Coronary artery (tissue), 2 donors: ENCODE measurements at regions not wholly inside any gene's neighbourhood (a gene's known extent, or its start where the extent isn't known, plus 50 kb on each side); places are given as distances from the start of the nearest gene placed in this dataset.
A peak's percentile ranks its signal among the peaks of the same experiment; 100 is the strongest.

ENCODE experiments used
- DNase-seq: peaks from one replicate; pipeline ENCODE4 v3.0.0-alpha.2; 2017; ENCODE audit warnings: low spot score
- H3K27ac ChIP-seq, 2 donors: fragments of 200-600 bp; sonication (generic); one replicate each; pipeline ENCODE4 v1.5.1; 2016 to 2019
- H3K4me3 ChIP-seq: fragments of 200-600 bp; sonication (generic); 2 replicates; pipeline ENCODE4 v1.5.1; 2016; ENCODE audit warnings: mild to moderate bottlenecking, moderate library complexity
- TF ChIP-seq, protein P1 (sequence below): fragments of 200-600 bp; sonication (generic); IDR thresholded peaks from one replicate; pipeline ENCODE4 v1.5.1; 2019; ENCODE audit warnings: antibody characterized with exemption

- no peak overlapping the region for H3K27ac ChIP-seq
- no peak overlapping the region for H3K4me3 ChIP-seq
- TF ChIP-seq, protein P1, sequence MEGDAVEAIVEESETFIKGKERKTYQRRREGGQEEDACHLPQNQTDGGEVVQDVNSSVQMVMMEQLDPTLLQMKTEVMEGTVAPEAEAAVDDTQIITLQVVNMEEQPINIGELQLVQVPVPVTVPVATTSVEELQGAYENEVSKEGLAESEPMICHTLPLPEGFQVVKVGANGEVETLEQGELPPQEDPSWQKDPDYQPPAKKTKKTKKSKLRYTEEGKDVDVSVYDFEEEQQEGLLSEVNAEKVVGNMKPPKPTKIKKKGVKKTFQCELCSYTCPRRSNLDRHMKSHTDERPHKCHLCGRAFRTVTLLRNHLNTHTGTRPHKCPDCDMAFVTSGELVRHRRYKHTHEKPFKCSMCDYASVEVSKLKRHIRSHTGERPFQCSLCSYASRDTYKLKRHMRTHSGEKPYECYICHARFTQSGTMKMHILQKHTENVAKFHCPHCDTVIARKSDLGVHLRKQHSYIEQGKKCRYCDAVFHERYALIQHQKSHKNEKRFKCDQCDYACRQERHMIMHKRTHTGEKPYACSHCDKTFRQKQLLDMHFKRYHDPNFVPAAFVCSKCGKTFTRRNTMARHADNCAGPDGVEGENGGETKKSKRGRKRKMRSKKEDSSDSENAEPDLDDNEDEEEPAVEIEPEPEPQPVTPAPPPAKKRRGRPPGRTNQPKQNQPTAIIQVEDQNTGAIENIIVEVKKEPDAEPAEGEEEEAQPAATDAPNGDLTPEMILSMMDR = no peak
- no peak for DNase-seq
Observed at GRCh38 chr2:120419955-120420354, 74.0 kb downstream of the INHBB start.

- no peak overlapping the region for H3K27ac ChIP-seq
- DNase-seq = no peak
- TF ChIP-seq, protein P1 = no peak
- no peak overlapping the region for H3K4me3 ChIP-seq
Observed at GRCh38 chr2:120421126-120421829, 75.3 kb downstream of the INHBB start.

GRCh38 chr2:120421830-120422175 lies 75.9 kb downstream of the INHBB start:
- Histone ChIP-seq H3K4me3 (no peak overlapping the region), H3K27ac (no peak overlapping the region)
- TF ChIP-seq, protein P1 = no peak
- DNase-seq = peak; percentile 45

DNA sequence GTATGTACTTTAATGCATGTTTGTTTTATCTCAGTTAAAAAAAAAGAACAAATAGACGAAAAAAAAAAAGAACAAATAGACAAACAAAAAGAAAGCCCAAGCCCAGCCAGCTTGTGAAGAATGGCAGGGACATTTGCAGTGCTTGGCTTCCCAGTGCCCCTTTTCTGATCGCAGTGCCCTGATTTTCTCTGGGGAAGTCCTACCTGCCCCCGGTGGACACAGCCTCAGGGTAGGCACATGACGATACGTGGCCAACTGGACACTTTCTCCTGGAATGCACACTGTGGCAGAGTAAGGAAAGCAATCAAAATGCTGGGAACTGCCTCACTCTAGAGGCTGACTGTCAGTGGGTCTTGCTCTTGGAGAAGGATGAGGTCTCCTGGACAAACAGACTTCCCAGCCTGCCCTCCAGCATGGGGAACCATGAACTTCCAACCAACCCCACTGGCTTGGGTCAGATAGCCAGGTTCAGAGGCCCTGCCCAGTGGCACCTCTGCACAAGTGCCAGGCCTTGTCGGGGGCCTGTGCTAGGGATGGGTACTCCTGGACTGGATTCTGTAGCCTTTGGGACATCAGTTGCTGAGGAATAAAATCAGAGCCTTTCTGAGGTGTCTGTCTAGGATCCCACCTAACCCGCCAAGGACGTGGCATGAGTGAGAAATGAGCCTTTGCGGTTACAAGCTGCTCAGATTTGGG lies 76.7 kb downstream of the INHBB start:
- DNase-seq = peak; percentile 61
- Histone ChIP-seq H3K27ac (no peak overlapping the region), H3K4me3 (no peak overlapping the region)
- TF ChIP-seq, protein P1 = no peak

DNA sequence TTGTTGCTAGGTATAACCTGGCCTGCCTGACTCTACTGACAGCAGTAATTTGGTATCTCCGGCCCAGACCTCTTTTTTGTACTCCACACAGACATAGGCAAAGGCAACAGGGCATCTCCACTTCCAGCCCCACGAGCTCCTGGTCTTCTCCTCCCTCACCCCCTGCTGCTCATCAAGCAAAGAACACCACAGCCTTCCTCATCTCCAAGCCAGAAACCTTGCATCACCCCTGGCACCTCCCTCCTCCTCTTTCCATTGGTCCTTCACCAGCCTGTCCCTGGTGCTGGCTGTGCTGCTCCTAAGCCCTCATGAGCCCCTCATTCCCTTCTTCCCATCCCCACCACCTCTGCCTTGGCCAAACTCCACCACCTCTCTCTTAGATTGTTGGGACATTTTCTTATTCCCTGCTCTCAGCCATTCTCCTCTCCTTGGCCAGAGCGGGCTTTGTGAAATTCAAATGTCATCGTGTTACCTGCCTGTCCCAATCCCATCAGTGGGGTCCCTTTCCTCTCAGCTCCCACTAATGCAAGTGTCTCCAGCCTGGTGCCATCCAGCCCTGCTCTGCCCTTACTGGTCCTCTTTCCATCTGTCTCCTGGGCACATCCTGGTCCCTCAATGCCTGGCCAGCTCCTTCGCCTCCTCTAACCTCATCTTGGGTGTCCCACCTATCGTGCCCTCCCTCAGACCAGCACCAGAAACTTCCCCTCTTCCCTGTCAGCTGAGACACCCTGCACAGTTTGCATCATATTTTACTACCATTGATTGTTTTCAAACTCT lies 77.4 kb downstream of the INHBB start:
- TF ChIP-seq, protein P1 = no peak
- Histone ChIP-seq H3K27ac (no peak overlapping the region), H3K4me3 (no peak overlapping the region)
- DNase-seq = peak; percentile 58

- no peak for DNase-seq
- TF ChIP-seq, protein P1 = no peak
- no peak overlapping the region for H3K27ac ChIP-seq
- H3K4me3 ChIP-seq = no peak overlapping the region
Observed at GRCh38 chr2:120424274-120424796, 78.4 kb downstream of the INHBB start.
